ENCODE measurements at regions not wholly inside any gene's neighbourhood (a gene's known extent, or its start where the extent isn't known, plus 50 kb on each side); places are given as distances from the start of the nearest gene placed in this dataset.

DNA sequence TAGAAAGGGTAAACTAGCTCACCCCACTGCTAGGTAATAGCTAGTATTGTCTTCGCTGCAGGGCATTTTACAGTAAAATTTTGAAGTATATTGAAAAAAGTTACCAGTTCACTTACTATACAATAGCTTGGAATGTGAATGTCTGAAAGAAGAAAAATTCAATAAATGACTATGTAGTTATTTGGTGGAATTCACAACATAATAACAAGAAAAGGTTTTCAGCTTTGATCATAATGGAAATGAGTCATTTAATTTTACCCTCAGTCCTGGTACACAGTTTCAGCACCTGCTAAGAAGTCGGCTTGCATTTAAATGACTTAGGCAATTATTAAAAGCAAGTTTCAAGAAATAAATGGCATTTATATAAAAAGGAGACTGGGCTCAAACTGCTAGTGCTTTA lies 90.4 kb downstream of the NUP35 start:
- TF ChIP-seq, protein P1, sequence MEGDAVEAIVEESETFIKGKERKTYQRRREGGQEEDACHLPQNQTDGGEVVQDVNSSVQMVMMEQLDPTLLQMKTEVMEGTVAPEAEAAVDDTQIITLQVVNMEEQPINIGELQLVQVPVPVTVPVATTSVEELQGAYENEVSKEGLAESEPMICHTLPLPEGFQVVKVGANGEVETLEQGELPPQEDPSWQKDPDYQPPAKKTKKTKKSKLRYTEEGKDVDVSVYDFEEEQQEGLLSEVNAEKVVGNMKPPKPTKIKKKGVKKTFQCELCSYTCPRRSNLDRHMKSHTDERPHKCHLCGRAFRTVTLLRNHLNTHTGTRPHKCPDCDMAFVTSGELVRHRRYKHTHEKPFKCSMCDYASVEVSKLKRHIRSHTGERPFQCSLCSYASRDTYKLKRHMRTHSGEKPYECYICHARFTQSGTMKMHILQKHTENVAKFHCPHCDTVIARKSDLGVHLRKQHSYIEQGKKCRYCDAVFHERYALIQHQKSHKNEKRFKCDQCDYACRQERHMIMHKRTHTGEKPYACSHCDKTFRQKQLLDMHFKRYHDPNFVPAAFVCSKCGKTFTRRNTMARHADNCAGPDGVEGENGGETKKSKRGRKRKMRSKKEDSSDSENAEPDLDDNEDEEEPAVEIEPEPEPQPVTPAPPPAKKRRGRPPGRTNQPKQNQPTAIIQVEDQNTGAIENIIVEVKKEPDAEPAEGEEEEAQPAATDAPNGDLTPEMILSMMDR (IDR thresholded peaks at IDR 0.05; ENCODE audit: insufficient read depth, low read depth, low read length), result no peak
- ChIA-PET CTCF (interaction anchor here (1.0 kb wide), 1 partner anchor 16 kb away, joined by 3 read pairs; no protein-coding TSS in a partner anchor), POLR2A (no interaction called here)
- Histone ChIP-seq H3K36me3 (ENCODE audit: control insufficient read depth, insufficient read depth, low read length) (no peaks in the 10 kb centered on the region), H3K27me3 (ENCODE audit: control insufficient read depth, insufficient read depth, low read length) (no peaks in the 10 kb centered on the region), H3K4me3 (ENCODE audit: low read depth, low read length) (no peak overlapping the region)
- DNase-seq (ENCODE audit: low read depth), result no peak

DNA sequence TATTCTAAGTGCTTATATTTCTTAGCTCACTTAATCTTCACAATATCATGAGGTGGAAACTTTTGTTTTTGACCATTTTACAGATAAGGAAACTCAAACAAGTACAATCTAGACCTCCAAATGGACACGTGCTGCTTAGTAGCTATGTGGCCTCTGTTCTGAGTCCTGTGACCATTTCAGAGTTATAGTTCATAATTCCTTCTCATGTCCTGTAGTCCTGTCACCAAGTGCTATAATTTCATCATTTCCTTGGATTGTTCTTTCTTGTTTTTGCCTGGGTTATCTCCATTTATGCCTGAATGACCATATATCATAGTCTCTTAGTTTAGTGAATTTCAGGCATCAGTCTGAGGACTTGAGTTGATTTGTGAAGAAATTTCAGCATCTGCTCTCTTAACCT lies 91.7 kb downstream of the NUP35 start:
- ChIA-PET POLR2A (no interaction called here), CTCF (interaction anchor here (1.0 kb wide), 1 partner anchor 14 kb away, joined by 3 read pairs; no protein-coding TSS in a partner anchor)
- no peaks in the 10 kb centered on the region for H3K36me3 ChIP-seq (ENCODE audit: control insufficient read depth, insufficient read depth, low read length)
- no peak overlapping the region for H3K4me3 ChIP-seq (ENCODE audit: low read depth, low read length)
- H3K27me3 ChIP-seq (ENCODE audit: control insufficient read depth, insufficient read depth, low read length), result no peaks in the 10 kb centered on the region
- TF ChIP-seq, protein P1 (IDR thresholded peaks at IDR 0.05; ENCODE audit: insufficient read depth, low read depth, low read length), result no peak
- no peak for DNase-seq (ENCODE audit: low read depth)

DNA sequence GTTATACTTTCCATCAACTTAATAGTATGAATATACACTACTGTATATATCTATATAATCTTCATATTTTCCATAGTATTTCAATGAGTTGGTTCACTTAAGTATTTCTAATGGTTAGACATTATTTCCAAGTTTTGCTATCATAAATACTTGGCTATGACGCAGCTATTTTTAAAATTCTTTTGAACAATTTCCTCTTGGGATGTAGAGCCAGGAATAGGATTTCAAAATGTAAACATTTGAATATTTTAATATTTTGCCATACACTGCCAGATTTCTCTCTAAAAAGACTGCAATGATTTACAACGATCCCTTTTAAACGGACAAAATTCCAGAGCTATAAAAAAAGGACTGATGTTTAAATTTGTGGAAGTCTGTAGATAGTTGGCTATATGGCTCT lies 95.6 kb downstream of the NUP35 start:
- CTCF ChIA-PET, result no interaction called here
- TF ChIP-seq, protein P1 (IDR thresholded peaks at IDR 0.05; ENCODE audit: insufficient read depth, low read depth, low read length), result no peak
- no peaks in the 10 kb centered on the region for H3K27me3 ChIP-seq (ENCODE audit: control insufficient read depth, insufficient read depth, low read length)
- H3K4me3 ChIP-seq (ENCODE audit: low read depth, low read length), result no peak overlapping the region
- H3K36me3 ChIP-seq (ENCODE audit: control insufficient read depth, insufficient read depth, low read length), result no peaks in the 10 kb centered on the region
- POLR2A ChIA-PET, result no interaction called here
- no peak for DNase-seq (ENCODE audit: low read depth)

DNA sequence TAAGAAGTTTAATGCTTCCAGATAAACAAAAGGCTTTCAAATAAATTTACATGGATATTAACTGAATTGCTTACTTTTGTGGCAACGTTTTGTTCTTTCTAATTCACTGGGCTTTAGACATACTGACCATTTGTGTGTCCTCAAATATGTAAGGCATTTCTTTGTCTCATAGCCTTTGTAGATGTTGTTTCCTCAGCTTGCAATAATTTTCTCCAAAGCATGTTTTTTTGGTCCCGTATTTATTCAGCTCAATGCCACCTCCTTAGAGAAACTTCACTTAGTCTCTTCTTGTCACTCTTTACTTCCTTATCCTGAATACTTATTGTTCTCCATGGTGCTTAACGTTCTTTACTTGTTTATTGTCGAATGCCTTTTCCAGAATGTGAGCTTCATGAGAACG lies 98.5 kb downstream of the NUP35 start:
- H3K36me3 ChIP-seq (ENCODE audit: control insufficient read depth, insufficient read depth, low read length), result no peaks in the 10 kb centered on the region
- ChIA-PET POLR2A (no interaction called here), CTCF (no interaction called here)
- TF ChIP-seq, protein P1 (IDR thresholded peaks at IDR 0.05; ENCODE audit: insufficient read depth, low read depth, low read length), result no peak
- no peak for DNase-seq (ENCODE audit: low read depth)
- H3K27me3 ChIP-seq (ENCODE audit: control insufficient read depth, insufficient read depth, low read length), result no peaks in the 10 kb centered on the region
- H3K4me3 ChIP-seq (ENCODE audit: low read depth, low read length), result no peak overlapping the region

DNA sequence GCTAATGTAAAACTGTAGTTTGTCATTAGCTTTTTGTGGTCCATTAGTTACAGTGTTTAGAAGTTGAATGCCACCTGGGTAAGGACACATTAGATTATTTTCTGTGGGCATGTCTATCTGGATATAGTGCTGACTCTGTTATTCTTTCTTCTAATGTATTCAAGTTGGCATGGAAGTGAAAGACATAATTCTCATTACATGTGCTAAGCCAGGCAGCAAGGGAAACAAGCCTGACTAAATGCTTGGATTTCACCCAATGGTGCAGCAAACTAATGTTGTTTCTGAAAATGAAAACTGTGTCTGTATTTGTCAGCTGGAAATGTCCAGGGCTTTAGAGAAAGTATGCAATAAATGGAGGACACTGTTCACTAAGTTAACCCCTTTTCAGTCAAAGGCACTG lies 100.7 kb downstream of the NUP35 start:
- DNase-seq (ENCODE audit: low read depth), result no peak
- TF ChIP-seq, protein P1 (IDR thresholded peaks at IDR 0.05; ENCODE audit: insufficient read depth, low read depth, low read length), result no peak
- Histone ChIP-seq H3K27me3 (ENCODE audit: control insufficient read depth, insufficient read depth, low read length) (no peaks in the 10 kb centered on the region), H3K4me3 (ENCODE audit: low read depth, low read length) (no peak overlapping the region), H3K36me3 (ENCODE audit: control insufficient read depth, insufficient read depth, low read length) (no peaks in the 10 kb centered on the region)
- POLR2A ChIA-PET, result no interaction called here
- CTCF ChIA-PET, result interaction anchor here (1.1 kb wide), 1 partner anchor 24 kb away, joined by 3 read pairs; no protein-coding TSS in a partner anchor

Measured in BJ (cell line).